ENCODE measurements at regions not wholly inside any gene's neighbourhood (a gene's known extent, or its start where the extent isn't known, plus 50 kb on each side); places are given as distances from the start of the nearest gene placed in this dataset.

DNA sequence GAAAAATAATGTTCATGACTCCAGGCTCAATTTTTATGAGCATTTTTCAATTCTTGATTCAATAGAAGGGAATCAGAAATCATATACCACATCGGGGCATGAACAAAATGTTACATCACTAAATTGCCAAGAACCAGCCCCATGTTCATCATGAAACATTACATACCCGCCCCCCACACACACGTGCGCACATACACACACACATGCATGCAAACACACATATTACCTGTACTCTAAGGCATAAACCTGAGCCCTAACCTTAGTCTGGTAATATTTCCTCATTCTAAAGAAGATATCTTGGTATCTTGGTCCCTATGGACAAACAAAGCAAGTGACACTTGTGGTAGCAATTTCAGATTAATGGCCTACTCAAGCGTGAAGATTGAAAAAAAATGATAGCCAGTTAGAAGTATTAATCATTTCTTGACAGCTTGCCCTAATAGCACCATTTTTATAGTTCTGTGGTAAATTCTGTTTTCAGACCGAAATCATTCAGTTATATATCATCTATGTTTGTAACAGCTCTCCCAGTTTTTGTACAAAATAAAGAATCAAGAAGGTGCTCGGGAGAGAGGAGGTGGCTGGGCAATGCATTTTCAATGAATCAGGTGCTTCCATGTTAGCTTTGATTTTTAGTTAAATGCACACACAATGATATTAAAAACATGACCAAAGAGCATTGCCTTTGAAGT, 95.4 kb upstream of the DOK5 start:
- Histone ChIP-seq H3K9me3 (ENCODE audit: control insufficient read depth in 5 of 5, low read length in 5 of 5) (no peaks in the 10 kb centered on the region), H3K27ac (ENCODE audit: low read depth, low read length) (no peak overlapping the region), H3K4me1 (ENCODE audit: control insufficient read depth in 5 of 5, insufficient read depth in 5 of 5, low read length in 5 of 5) (no peaks in the 10 kb centered on the region), H3K27me3 (ENCODE audit: control insufficient read depth in 5 of 5, insufficient read depth in 4 of 5, low read length in 5 of 5) (no peaks in the 10 kb centered on the region), H3K36me3 (ENCODE audit: control insufficient read depth in 5 of 5, insufficient read depth in 5 of 5, low read length in 5 of 5) (no peaks in the 10 kb centered on the region), H3K4me3 (ENCODE audit: low read depth in 1 of 5, low read length in 5 of 5) (no peak overlapping the region), H3K9ac (ENCODE audit: low read length in 5 of 5) (no peak overlapping the region)

GRCh38 chr20:54382419-54382818, 93.0 kb upstream of the DOK5 start:
- no peak overlapping the region for H3K9ac ChIP-seq (ENCODE audit: low read length in 5 of 5)
- no peaks in the 10 kb centered on the region for H3K27me3 ChIP-seq (ENCODE audit: control insufficient read depth in 5 of 5, insufficient read depth in 4 of 5, low read length in 5 of 5)
- no peaks in the 10 kb centered on the region for H3K4me1 ChIP-seq (ENCODE audit: control insufficient read depth in 5 of 5, insufficient read depth in 5 of 5, low read length in 5 of 5)
- H3K36me3 ChIP-seq (ENCODE audit: control insufficient read depth in 5 of 5, insufficient read depth in 5 of 5, low read length in 5 of 5): no peaks in the 10 kb centered on the region
- no peaks in the 10 kb centered on the region for H3K9me3 ChIP-seq (ENCODE audit: control insufficient read depth in 5 of 5, low read length in 5 of 5)
- H3K4me3 ChIP-seq (ENCODE audit: low read depth in 1 of 5, low read length in 5 of 5): no peak overlapping the region
- H3K27ac ChIP-seq (ENCODE audit: low read depth, low read length): no peak overlapping the region

- H3K9me3 ChIP-seq (ENCODE audit: control insufficient read depth in 5 of 5, low read length in 5 of 5): no peaks in the 10 kb centered on the region
- H3K9ac ChIP-seq (ENCODE audit: low read length in 5 of 5): no peak overlapping the region
- H3K4me3 ChIP-seq (ENCODE audit: low read depth in 1 of 5, low read length in 5 of 5): no peak overlapping the region
Observed at GRCh38 chr20:54385746-54386145, 89.6 kb upstream of the DOK5 start.

DNA sequence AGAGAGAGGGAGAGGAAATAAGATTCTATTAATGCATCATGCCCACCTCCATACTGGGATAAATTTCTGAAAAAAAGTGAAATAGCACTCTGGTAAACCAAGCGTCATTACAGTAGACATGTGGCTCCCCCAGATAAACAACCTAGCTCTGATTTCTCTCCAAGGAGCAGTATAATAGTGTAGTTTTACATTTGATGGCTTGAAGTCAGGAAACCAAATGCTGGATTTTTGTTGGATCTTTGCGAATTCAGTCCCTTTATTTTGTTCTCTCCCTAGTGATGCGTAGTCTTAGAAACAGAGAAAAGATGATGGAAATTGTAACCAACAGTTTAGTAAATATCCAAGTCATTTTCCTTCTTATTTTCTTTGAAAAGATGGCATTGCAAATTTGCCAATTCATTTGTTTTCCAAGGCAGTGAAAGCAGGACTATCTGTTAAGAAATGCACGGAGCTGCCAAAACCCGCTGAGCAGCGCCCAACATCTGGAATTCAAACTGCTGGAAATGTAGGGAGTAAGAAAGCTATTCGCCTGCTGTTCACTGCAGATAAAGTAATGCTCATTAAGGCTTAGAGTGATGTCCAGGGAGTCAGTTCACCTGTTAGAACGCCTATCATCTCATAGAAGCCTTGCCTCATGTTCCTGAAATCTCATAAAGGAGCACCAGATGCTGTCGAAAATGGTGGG, 85.7 kb upstream of the DOK5 start:
- H3K9me3 ChIP-seq (ENCODE audit: control insufficient read depth in 5 of 5, low read length in 5 of 5): peaks cover 0 to 2% (median 0%) of the 10 kb centered on the region in 5 donors
- H3K27me3 ChIP-seq (ENCODE audit: control insufficient read depth in 5 of 5, insufficient read depth in 4 of 5, low read length in 5 of 5): no peaks in the 10 kb centered on the region
- H3K9ac ChIP-seq (ENCODE audit: low read length in 5 of 5): no peak overlapping the region
- H3K4me3 ChIP-seq (ENCODE audit: low read depth in 1 of 5, low read length in 5 of 5): no peak overlapping the region
- no peak overlapping the region for H3K27ac ChIP-seq (ENCODE audit: low read depth, low read length)
- peaks cover 0 to 15% (median 8%) of the 10 kb centered on the region in 5 donors for H3K4me1 ChIP-seq (ENCODE audit: control insufficient read depth in 5 of 5, insufficient read depth in 5 of 5, low read length in 5 of 5)
- H3K36me3 ChIP-seq (ENCODE audit: control insufficient read depth in 5 of 5, insufficient read depth in 5 of 5, low read length in 5 of 5): no peaks in the 10 kb centered on the region

More at GRCh38 chr20:54385746-54386145, 89.6 kb upstream of the DOK5 start:
- no peaks in the 10 kb centered on the region for H3K27me3 ChIP-seq (ENCODE audit: control insufficient read depth in 5 of 5, insufficient read depth in 4 of 5, low read length in 5 of 5)
- H3K4me1 ChIP-seq (ENCODE audit: control insufficient read depth in 5 of 5, insufficient read depth in 5 of 5, low read length in 5 of 5): peaks cover 0 to 15% (median 8%) of the 10 kb centered on the region in 5 donors
- no peaks in the 10 kb centered on the region for H3K36me3 ChIP-seq (ENCODE audit: control insufficient read depth in 5 of 5, insufficient read depth in 5 of 5, low read length in 5 of 5)
- no peak overlapping the region for H3K27ac ChIP-seq (ENCODE audit: low read depth, low read length)

GRCh38 chr20:54397292-54398140, 77.9 kb upstream of the DOK5 start:
- Histone ChIP-seq H3K4me1 (ENCODE audit: control insufficient read depth in 5 of 5, insufficient read depth in 5 of 5, low read length in 5 of 5) (no peaks in the 10 kb centered on the region), H3K9ac (ENCODE audit: low read length in 5 of 5) (no peak overlapping the region), H3K27ac (ENCODE audit: low read depth, low read length) (no peak overlapping the region), H3K27me3 (ENCODE audit: control insufficient read depth in 5 of 5, insufficient read depth in 4 of 5, low read length in 5 of 5) (peaks cover 0 to 3% (median 0%) of the 10 kb centered on the region in 5 donors), H3K9me3 (ENCODE audit: control insufficient read depth in 5 of 5, low read length in 5 of 5) (no peaks in the 10 kb centered on the region), H3K4me3 (ENCODE audit: low read depth in 1 of 5, low read length in 5 of 5) (no peak overlapping the region), H3K36me3 (ENCODE audit: control insufficient read depth in 5 of 5, insufficient read depth in 5 of 5, low read length in 5 of 5) (no peaks in the 10 kb centered on the region)

DNA sequence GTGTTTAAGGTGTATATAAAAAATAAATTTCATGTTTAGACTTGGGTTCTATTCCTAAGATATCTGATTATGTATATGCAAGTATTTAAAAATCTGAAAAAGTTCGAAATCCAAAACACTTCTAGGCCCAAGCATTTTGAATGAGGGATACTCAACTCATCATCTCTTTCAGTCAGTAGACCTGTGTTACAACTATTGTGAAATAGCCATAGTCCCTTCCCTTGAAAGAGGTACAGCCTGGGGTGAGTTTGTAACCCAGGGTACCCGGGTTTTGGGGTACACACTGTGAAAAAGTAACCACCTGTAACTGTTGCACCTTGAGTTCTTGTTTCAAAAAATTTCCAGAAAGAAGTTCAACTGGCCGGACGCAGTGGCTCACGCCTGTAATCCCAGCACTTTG, 76.6 kb upstream of the DOK5 start:
- Histone ChIP-seq H3K27ac (ENCODE audit: low read depth, low read length) (no peak overlapping the region), H3K9ac (ENCODE audit: low read length in 5 of 5) (no peak overlapping the region), H3K27me3 (ENCODE audit: control insufficient read depth in 5 of 5, insufficient read depth in 4 of 5, low read length in 5 of 5) (peaks cover 0 to 3% (median 0%) of the 10 kb centered on the region in 5 donors), H3K4me3 (ENCODE audit: low read depth in 1 of 5, low read length in 5 of 5) (no peak overlapping the region), H3K36me3 (ENCODE audit: control insufficient read depth in 5 of 5, insufficient read depth in 5 of 5, low read length in 5 of 5) (no peaks in the 10 kb centered on the region), H3K9me3 (ENCODE audit: control insufficient read depth in 5 of 5, low read length in 5 of 5) (no peaks in the 10 kb centered on the region), H3K4me1 (ENCODE audit: control insufficient read depth in 5 of 5, insufficient read depth in 5 of 5, low read length in 5 of 5) (no peaks in the 10 kb centered on the region)

DNA sequence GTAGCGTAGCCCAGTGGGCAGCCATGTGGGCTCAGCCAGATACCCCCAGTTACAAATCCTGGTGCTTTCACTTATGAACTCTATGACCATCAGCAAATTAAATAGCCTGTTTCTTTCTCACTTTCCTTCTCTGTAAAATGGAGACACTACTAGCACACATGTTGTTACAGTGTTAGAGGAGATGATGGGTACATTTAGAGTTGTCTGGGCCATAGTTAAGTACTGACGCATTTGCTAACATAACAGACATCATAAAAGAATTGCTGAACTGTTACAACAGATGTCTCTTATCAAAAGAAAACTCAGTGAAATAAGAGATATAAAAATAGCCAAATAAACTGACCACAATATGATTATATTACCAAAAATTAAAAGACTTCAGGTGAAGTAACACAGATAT, 69.9 kb upstream of the DOK5 start:
- Histone ChIP-seq H3K9ac (ENCODE audit: low read length in 5 of 5) (no peak overlapping the region), H3K27me3 (ENCODE audit: control insufficient read depth in 5 of 5, insufficient read depth in 4 of 5, low read length in 5 of 5) (peaks cover 0 to 3% (median 0%) of the 10 kb centered on the region in 5 donors), H3K36me3 (ENCODE audit: control insufficient read depth in 5 of 5, insufficient read depth in 5 of 5, low read length in 5 of 5) (no peaks in the 10 kb centered on the region), H3K4me3 (ENCODE audit: low read depth in 1 of 5, low read length in 5 of 5) (no peak overlapping the region), H3K4me1 (ENCODE audit: control insufficient read depth in 5 of 5, insufficient read depth in 5 of 5, low read length in 5 of 5) (no peaks in the 10 kb centered on the region), H3K27ac (ENCODE audit: low read depth, low read length) (no peak overlapping the region), H3K9me3 (ENCODE audit: control insufficient read depth in 5 of 5, low read length in 5 of 5) (no peaks in the 10 kb centered on the region)

DNA sequence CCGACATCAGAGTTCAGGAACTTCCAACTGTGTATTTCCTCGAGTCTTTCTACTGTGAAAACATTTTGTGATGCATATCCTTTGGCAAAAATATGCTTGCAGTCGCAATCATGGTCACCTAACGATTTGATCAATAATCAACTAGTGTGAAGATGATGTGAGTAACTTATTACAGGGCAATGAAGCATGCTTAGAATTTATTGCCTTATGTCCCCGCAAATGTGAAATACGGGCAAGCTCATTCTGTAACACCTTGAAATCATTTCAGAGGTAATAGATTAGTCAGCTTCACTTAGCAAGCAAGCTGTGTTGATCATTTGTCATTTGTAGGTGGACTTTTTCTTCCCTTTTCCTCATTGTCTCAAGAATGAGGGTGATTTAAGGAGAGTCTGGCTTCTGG, 67.9 kb upstream of the DOK5 start:
- Histone ChIP-seq H3K4me1 (ENCODE audit: control insufficient read depth in 5 of 5, insufficient read depth in 5 of 5, low read length in 5 of 5) (no peaks in the 10 kb centered on the region), H3K4me3 (ENCODE audit: low read depth in 1 of 5, low read length in 5 of 5) (no peak overlapping the region), H3K27ac (ENCODE audit: low read depth, low read length) (no peak overlapping the region), H3K9me3 (ENCODE audit: control insufficient read depth in 5 of 5, low read length in 5 of 5) (no peaks in the 10 kb centered on the region), H3K27me3 (ENCODE audit: control insufficient read depth in 5 of 5, insufficient read depth in 4 of 5, low read length in 5 of 5) (no peaks in the 10 kb centered on the region), H3K9ac (ENCODE audit: low read length in 5 of 5) (no peak overlapping the region), H3K36me3 (ENCODE audit: control insufficient read depth in 5 of 5, insufficient read depth in 5 of 5, low read length in 5 of 5) (no peaks in the 10 kb centered on the region)

DNA sequence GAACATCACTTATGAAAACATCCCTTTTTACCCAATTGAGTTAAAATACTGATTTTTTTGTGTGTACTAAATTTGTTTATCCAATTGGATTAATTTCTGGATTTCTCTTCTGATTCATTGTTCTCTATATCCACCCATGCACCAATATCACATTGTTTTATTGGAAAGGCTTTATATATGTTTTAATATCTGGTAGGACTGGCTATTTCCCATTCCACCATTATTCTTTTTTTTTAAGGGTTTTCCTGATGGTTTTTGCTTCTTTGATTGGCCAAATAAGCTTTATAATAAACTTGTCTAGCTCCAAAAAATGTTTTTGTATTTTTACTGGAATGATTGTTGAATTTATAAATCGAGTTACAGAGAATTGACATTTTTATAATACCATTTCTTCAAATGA, 59.4 kb upstream of the DOK5 start:
- Histone ChIP-seq H3K9ac (ENCODE audit: low read length in 5 of 5) (no peak overlapping the region), H3K4me3 (ENCODE audit: low read depth in 1 of 5, low read length in 5 of 5) (no peak overlapping the region)

DNA sequence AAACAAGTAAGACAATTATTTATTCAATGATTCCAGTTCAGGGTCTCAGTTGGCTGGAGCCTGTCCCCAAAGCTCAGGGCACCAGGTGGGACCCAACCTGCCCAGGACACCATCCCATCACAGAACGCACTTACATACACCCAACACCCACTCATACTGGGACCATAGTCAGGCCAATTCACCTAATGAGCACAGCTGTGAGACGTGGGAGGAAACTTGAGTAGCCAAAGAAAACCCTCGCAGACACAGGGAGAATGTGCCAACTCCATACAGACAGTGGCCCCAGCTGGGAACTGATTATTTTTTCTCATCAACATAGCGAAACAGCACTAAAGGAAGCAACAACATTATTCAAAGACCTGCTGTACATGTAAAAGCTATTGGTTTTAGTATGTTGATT, 58.6 kb upstream of the DOK5 start:
- no peaks in the 10 kb centered on the region for H3K36me3 ChIP-seq (ENCODE audit: control insufficient read depth in 5 of 5, insufficient read depth in 5 of 5, low read length in 5 of 5)
- H3K4me3 ChIP-seq (ENCODE audit: low read depth in 1 of 5, low read length in 5 of 5): no peak overlapping the region
- no peak overlapping the region for H3K27ac ChIP-seq (ENCODE audit: low read depth, low read length)
- H3K4me1 ChIP-seq (ENCODE audit: control insufficient read depth in 5 of 5, insufficient read depth in 5 of 5, low read length in 5 of 5): no peaks in the 10 kb centered on the region
- no peak overlapping the region for H3K9ac ChIP-seq (ENCODE audit: low read length in 5 of 5)
- H3K27me3 ChIP-seq (ENCODE audit: control insufficient read depth in 5 of 5, insufficient read depth in 4 of 5, low read length in 5 of 5): no peaks in the 10 kb centered on the region
- no peaks in the 10 kb centered on the region for H3K9me3 ChIP-seq (ENCODE audit: control insufficient read depth in 5 of 5, low read length in 5 of 5)

More for the DNA sequence above, 59.4 kb upstream of the DOK5 start:
- no peak overlapping the region for H3K27ac ChIP-seq (ENCODE audit: low read depth, low read length)
- no peaks in the 10 kb centered on the region for H3K36me3 ChIP-seq (ENCODE audit: control insufficient read depth in 5 of 5, insufficient read depth in 5 of 5, low read length in 5 of 5)
- no peaks in the 10 kb centered on the region for H3K27me3 ChIP-seq (ENCODE audit: control insufficient read depth in 5 of 5, insufficient read depth in 4 of 5, low read length in 5 of 5)
- H3K9me3 ChIP-seq (ENCODE audit: control insufficient read depth in 5 of 5, low read length in 5 of 5): no peaks in the 10 kb centered on the region
- H3K4me1 ChIP-seq (ENCODE audit: control insufficient read depth in 5 of 5, insufficient read depth in 5 of 5, low read length in 5 of 5): no peaks in the 10 kb centered on the region

Measured in subcutaneous abdominal adipose tissue (tissue), 5 donors.